Glutamatergic neuron (in vitro differentiated cells): ENCODE measurements at regions not wholly inside any gene's neighbourhood (a gene's known extent, or its start where the extent isn't known, plus 50 kb on each side); places are given as distances from the start of the nearest gene placed in this dataset.

ENCODE experiments used
- DNase-seq: peaks from one replicate; pipeline ENCODE4 v3.0.0; 2022
- H3K27ac Mint-ChIP-seq: one replicate; pipeline ENCODE4 v1.8.0; 2020; ENCODE audit warnings: mild to moderate bottlenecking, mixed read lengths, inconsistent platforms; ENCODE audit not compliant: unreplicated experiment
- H3K27me3 Mint-ChIP-seq: one replicate; pipeline ENCODE4 v1.8.0; 2020; ENCODE audit warnings: mild to moderate bottlenecking, moderate library complexity, mixed read lengths, inconsistent platforms; ENCODE audit not compliant: unreplicated experiment
- H3K36me3 Mint-ChIP-seq: one replicate; pipeline ENCODE4 v1.8.0; 2020; ENCODE audit warnings: mild to moderate bottlenecking, mixed read lengths, inconsistent platforms; ENCODE audit not compliant: unreplicated experiment
- H3K4me1 Mint-ChIP-seq: one replicate; pipeline ENCODE4 v1.8.0; 2020; ENCODE audit warnings: mild to moderate bottlenecking, low read depth, mixed read lengths, inconsistent platforms; ENCODE audit not compliant: unreplicated experiment
- H3K4me3 Mint-ChIP-seq: one replicate; pipeline ENCODE4 v1.8.0; 2020; ENCODE audit warnings: mild to moderate bottlenecking, mixed read lengths, inconsistent platforms; ENCODE audit not compliant: unreplicated experiment
- H3K9me3 Mint-ChIP-seq: one replicate; pipeline ENCODE4 v1.8.0; 2020; ENCODE audit warnings: mild to moderate bottlenecking, moderate library complexity, mixed read lengths, inconsistent platforms; ENCODE audit not compliant: unreplicated experiment
- CTCF ChIP-seq: fragments of 200-600 bp; sonication (generic); IDR thresholded peaks from one replicate; pipeline ENCODE4 v1.5.0; 2021; ENCODE audit not compliant: partially characterized antibody, unreplicated experiment

GRCh38 chr7:41792120-41792519 lies 89.2 kb upstream of the INHBA start:
- Mint-ChIP-seq H3K4me3 (no peak overlapping the region), H3K27ac (no peak overlapping the region), H3K36me3 (no peaks in the 10 kb centered on the region), H3K9me3 (no peaks in the 10 kb centered on the region), H3K27me3 (peaks cover 3% of the 10 kb centered on the region), H3K4me1 (no peaks in the 10 kb centered on the region)
- no peak for TF ChIP-seq CTCF
- DNase-seq = no peak

GRCh38 chr7:41788556-41788955 lies 85.7 kb upstream of the INHBA start:
- Mint-ChIP-seq H3K4me3 (no peak overlapping the region), H3K27ac (no peak overlapping the region), H3K4me1 (no peaks in the 10 kb centered on the region), H3K36me3 (no peaks in the 10 kb centered on the region), H3K9me3 (no peaks in the 10 kb centered on the region), H3K27me3 (no peaks in the 10 kb centered on the region)
- no peak for TF ChIP-seq CTCF
- DNase-seq = no peak

GRCh38 chr7:41787651-41788350 lies 84.9 kb upstream of the INHBA start:
- DNase-seq = no peak
- Mint-ChIP-seq H3K27me3 (no peaks in the 10 kb centered on the region), H3K9me3 (no peaks in the 10 kb centered on the region), H3K36me3 (no peaks in the 10 kb centered on the region), H3K4me3 (no peak overlapping the region), H3K4me1 (no peaks in the 10 kb centered on the region), H3K27ac (no peak overlapping the region)
- TF ChIP-seq CTCF = no peak

GRCh38 chr7:41786944-41787343 lies 84.1 kb upstream of the INHBA start:
- DNase-seq = no peak
- Mint-ChIP-seq H3K27ac (no peak overlapping the region), H3K4me3 (no peak overlapping the region), H3K9me3 (no peaks in the 10 kb centered on the region), H3K27me3 (no peaks in the 10 kb centered on the region), H3K36me3 (no peaks in the 10 kb centered on the region), H3K4me1 (no peaks in the 10 kb centered on the region)
- TF ChIP-seq CTCF = no peak

- DNase-seq = no peak
These were observed 83.5 kb upstream of the INHBA start for GRCh38 chr7:41786404-41786803.

More at GRCh38 chr7:41786404-41786803, 83.5 kb upstream of the INHBA start:
- Mint-ChIP-seq H3K4me3 (no peak overlapping the region), H3K4me1 (no peaks in the 10 kb centered on the region), H3K36me3 (no peaks in the 10 kb centered on the region), H3K27ac (no peak overlapping the region), H3K9me3 (no peaks in the 10 kb centered on the region), H3K27me3 (no peaks in the 10 kb centered on the region)
- TF ChIP-seq CTCF = no peak
